GM18867 (cell line): ENCODE measurements at regions not wholly inside any gene's neighbourhood (a gene's known extent, or its start where the extent isn't known, plus 50 kb on each side); places are given as distances from the start of the nearest gene placed in this dataset.
"Not testable (repeated sequence)": the region's sequence is repeated elsewhere in the genome, so short reads cannot be mapped to it uniquely, and the experiment has no call there.

Source experiments
- ATAC-seq: cut with Tn5 transposase; IDR thresholded peaks from one replicate; pipeline ENCODE4 v1.9.1; 2021; ENCODE audit warnings: mild to moderate bottlenecking, moderate library complexity; ENCODE audit not compliant: unreplicated experiment

DNA sequence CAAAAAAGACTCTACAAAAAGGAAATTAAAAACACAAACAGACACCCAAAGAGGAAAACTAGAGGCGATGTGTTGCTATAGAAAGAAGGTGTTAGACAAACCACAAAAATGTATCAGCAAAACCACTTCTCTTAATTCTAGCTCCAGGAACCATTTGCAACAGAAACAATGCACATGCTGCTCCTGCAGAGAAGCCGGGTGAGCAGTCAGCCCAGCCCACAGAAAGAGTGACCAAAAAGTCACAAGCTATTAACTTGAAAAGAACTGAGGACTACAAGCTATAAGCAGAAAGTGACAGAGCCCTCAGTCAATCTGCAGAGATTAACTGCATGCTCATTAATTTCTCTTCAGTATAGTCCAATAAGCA is 96.2 kb upstream of the KLHL13 start:
- peak; percentile 85 for ATAC-seq

- no peak for ATAC-seq
Observed at GRCh38 chrX:118215346-118215745, 98.7 kb upstream of the KLHL13 start.

DNA sequence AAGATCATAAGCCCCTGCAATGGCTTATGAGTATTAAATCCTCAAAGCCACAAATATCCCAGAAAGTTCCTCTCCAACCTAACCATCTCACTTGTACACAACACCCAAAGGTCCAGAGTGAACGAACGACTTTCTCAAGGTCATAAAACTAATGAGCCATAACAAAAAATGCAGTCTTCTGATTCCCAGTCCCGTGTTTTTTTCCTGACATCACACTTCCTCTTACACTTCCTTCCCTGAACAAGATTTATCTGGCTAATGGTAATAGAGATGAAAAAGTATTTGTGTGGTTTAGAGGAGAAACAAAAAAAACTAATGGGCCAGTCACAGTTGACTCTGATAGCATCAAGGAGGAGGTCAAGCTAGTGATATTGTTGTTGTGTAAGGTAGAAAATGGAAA is 99.5 kb upstream of the KLHL13 start:
- ATAC-seq = no peak

DNA sequence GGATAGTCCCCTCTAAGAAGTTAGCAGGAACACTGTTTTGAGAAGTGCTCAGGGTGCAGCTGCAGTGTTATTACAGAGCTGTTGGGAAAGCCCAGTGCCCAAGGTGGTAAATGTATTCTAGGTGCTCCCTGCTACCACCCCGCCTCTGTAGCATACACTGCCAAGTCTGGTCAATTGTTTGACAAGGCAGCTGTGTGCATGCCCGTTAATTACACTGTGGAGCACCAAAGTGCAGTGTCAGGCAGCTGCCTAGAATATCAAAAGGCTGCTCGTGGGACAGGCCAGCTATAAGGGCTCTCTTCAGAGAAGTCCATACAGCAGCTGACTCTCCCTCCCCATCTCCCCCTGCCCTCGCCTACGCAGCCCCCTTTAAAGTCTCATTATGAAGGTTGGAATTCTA is 99.9 kb upstream of the KLHL13 start:
- ATAC-seq = no peak

DNA sequence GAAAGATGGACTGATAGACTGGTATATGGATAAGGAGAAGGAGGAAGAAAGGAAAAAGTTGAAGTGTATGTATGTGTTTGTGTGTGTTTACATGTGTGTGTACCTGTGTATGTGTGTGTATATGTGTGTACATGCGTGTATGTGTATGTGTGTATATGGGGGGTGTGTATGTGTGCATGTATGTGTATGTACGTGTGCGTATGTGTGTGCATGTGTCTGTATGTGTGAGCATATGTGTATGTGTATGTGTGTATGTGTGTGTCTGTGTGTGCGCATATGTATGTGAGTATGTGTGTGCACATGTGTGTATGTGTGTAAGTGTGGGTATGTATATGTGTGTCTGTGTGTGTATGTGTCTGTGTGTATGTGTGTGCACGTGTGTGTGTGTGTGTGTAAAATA is 101.5 kb upstream of the KLHL13 start:
- no peak for ATAC-seq

DNA sequence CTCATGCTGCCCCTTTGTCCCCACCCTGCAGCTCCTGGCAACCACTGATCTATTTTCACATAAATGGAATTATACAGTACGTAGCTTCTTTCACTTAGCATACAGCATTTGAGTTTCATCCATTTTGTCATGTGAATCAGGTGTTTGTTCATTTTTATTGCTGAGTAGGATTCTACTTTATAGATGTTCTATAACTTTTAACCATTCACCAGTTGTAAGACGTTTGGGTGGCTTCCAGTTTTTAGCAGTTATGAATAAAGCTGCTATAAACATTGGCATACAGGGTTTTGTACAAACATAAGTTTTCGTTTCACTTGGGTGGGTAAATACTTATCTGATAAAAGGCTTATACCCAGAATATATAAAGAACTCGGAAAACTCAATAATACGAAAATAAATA is 102.3 kb upstream of the KLHL13 start:
- ATAC-seq = no peak

GRCh38 chrX:118219866-118220265 is 103.3 kb upstream of the KLHL13 start:
- no peak for ATAC-seq

GRCh38 chrX:118220509-118220908 is 103.9 kb upstream of the KLHL13 start:
- no peak for ATAC-seq

DNA sequence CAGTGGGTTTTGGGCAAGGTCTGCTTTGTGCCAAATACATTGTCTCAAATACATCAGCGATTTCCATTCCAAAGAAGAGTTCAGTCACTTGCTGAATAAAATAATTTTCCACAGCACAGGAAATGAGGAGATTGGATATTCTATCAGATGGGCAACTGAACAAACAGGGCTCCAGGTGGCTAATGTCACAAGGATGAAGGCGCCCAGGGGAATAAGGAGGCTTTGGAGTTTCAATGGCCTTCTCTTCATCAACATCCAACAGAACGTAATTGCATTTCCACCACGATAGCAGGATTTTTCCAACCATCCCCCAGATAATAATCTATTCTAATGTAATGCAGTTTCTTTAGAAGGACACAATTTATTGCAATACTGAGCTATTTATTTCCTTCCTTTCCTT is 104.7 kb upstream of the KLHL13 start:
- no peak for ATAC-seq

- ATAC-seq = no peak
Observed at GRCh38 chrX:118221733-118222132, 105.1 kb upstream of the KLHL13 start.

- ATAC-seq = no peak
Observed at GRCh38 chrX:118222421-118222820, 105.8 kb upstream of the KLHL13 start.

- peak; percentile 85 for ATAC-seq
Observed at GRCh38 chrX:118225711-118226428, 109.3 kb upstream of the KLHL13 start.

DNA sequence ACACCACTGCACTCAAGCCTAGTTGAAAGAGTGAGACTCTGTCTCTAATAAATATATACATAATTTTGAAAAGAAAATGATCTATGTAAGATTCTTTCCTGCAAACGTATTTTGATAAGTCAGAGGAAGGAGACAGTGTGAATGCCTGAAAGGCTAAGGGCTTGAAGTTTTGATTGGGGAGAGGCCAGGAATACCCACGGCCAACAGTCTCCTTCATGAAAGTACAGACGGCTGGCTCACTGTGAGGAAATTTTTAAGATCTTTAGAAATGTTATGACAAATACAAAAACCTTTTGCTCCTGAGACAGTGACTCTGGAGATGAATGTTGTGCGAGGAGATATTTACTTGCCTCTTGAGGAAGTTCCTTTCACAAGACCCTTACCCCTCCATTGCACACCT is 111.4 kb upstream of the KLHL13 start:
- no peak for ATAC-seq

GRCh38 chrX:118228456-118228855 is 111.8 kb upstream of the KLHL13 start:
- no peak for ATAC-seq

DNA sequence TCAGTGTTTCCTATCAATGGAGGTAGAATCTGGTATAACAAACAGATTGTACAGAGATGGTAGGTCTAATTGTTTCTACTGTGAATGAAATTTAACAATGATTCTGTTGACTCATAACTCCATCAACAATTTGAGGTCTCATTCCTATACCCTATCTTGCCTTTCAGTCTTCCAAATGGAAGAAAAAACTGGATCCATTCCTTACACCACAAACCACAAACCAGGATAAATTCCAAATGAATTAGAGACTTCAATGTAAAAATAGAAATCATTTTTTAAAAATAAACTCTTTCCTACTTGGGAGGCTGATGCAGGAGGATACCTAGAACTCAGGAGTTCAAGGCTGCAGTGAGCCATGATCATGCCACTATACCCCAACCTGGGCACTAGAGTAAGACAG is 114.4 kb upstream of the WDR44 start:
- no peak for ATAC-seq

DNA sequence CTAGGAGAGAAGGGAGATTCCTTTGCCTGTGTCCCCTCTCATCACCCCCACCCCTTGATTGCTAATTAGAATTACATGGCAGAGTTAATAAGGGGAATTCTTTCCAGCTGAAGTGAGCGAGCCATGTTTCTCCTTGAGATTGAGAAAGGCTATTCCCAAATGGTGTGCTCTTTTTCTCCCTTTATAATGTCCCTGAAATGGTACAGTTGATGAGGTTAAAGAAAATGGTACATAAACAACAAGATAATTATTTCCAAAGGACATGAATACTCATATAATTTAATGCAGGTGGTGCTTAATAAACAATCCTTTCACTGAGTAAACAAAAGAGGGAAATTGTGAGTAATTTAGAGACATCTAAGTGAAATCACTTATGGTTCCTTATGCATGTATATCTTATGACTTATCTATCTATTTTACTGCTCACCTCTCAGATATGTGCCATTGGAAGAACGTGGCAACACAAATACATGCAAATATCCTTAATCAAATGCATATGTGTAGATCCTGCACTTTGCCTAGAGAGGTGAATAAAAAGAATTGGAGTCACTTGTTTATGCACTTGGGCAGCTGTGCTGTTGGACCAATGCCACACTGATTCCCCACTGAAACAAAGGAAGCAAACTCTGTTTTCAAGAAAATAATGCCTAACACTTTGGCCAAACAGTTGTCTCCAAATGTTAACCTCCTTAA is 106.6 kb upstream of the WDR44 start:
- ATAC-seq = no peak

DNA sequence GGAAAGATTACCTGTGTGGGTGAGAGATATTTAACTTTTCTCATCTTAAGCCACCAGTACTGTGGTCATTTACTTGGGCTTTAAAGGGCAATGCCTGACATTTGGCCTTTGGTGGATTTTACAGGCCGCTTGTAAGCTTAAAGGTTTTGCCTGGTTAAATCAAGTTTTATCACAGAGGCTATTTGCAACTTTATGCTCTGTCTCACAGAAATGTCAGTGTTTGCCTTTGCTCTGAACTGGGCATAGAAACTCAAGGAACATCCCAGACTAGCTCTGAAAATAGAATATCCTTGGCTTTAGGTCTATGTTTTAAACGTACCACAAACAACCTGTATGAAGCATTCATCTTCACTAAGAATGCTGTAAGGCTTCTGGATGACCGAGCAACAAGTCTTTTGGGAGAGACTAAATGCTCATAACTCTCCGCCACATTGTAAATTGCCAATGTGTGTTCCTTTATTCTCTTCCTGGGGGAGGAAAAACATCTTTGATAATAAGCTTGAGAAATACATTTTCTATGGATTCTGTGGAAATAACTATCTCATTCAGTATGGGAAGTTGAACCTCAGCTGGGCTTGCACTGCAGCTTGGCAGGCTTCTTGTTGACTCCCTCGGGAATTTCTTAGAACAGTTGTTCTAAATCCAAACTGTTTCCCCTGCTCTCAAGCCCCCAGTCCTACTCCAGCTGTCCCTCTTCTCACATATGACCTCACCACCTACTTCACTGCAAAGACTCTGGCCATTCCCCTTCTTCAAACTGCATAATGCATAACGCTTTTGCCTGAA is 105.8 kb upstream of the WDR44 start:
- no peak for ATAC-seq

- ATAC-seq = not testable (repeated sequence)
Observed at GRCh38 chrX:118246961-118247360, 98.9 kb upstream of the WDR44 start.

DNA sequence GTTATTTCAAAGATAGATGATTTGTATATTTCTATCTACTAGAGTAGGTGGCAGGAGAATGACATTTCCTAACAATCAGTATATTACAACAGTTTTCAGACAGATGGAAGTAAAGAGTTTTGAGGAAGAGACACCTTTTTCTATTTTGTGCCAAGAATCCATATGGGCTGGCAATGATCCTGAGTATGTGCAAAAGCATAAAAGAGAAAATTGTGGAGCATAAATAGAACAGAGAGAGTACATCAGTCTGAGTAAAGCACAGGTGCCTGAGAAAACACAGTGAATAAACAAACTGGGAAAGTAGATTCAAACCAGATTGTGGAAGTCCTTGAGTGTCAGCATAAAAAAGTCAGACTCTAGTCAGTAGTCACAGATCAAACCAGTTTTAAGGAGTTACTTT is 96.8 kb upstream of the WDR44 start:
- ATAC-seq = no peak

GRCh38 chrX:118250445-118250844 is 95.5 kb upstream of the WDR44 start:
- ATAC-seq = no peak

GRCh38 chrX:118251271-118251670 is 94.6 kb upstream of the WDR44 start:
- no peak for ATAC-seq

- ATAC-seq = no peak
Observed at GRCh38 chrX:118252967-118253366, 92.9 kb upstream of the WDR44 start.
